PC-3 (cell line): ENCODE measurements at regions not wholly inside any gene's neighbourhood (a gene's known extent, or its start where the extent isn't known, plus 50 kb on each side); places are given as distances from the start of the nearest gene placed in this dataset.
A peak's percentile ranks its signal among the peaks of the same experiment; 100 is the strongest.

Experiments used
- ATAC-seq: fragments of 200-7000 bp; cut with Tn5 transposase; 2 replicates; pipeline ENCODE4 v1.9.1; 2020; ENCODE audit warnings: mild to moderate bottlenecking, moderate library complexity
- BruUV-seq: library from RNA; stranded (reverse); fragments of 400-500 nt; replicated peaks from 2 replicates; lab custom pipeline; 2021; lab: Mats Ljungman, UMichigan
- CTCF ChIA-PET: fragments of 300-600 bp; sonication (Branson Sonifier 250); formaldehyde crosslinking; loops from one replicate; lab custom pipeline; 2022; ENCODE audit warnings: antibody characterized with exemption; lab: Charles Lee
- POLR2A ChIA-PET: fragments of 300-600 bp; sonication (Branson Sonifier 250); formaldehyde crosslinking; loops from one replicate; lab custom pipeline; 2022; ENCODE audit warnings: antibody characterized with exemption; ENCODE audit not compliant: unreplicated experiment; lab: Charles Lee
- DNase-seq: peaks from one replicate; pipeline ENCODE4 v3.0.0-alpha.2; 2015
- H2AFZ ChIP-seq: fragments of 300-600 bp; sonication (generic); 2 replicates; pipeline ENCODE4 v1.6.0; 2016; ENCODE audit warnings: antibody characterized with exemption, low read length
- H3F3A ChIP-seq: fragments of 300-600 bp; sonication (generic); one replicate; pipeline ENCODE4 v1.6.0; 2017; ENCODE audit warnings: antibody characterized with exemption, low read length, control low read depth, mild to moderate bottlenecking; ENCODE audit not compliant: unreplicated experiment
- H3K27ac ChIP-seq: fragments of 300-600 bp; sonication (generic); 2 replicates; pipeline ENCODE4 v1.5.1; 2016; ENCODE audit warnings: mild to moderate bottlenecking, low read length
- H3K27me3 ChIP-seq: fragments of 300-600 bp; sonication (generic); 2 replicates; pipeline ENCODE4 v1.6.1; 2016; ENCODE audit warnings: low read length, mixed read lengths
- H3K36me3 ChIP-seq: fragments of 300-600 bp; sonication (generic); 2 replicates; pipeline ENCODE4 v1.6.1; 2016; ENCODE audit warnings: low read depth, mixed run types, low read length, mixed read lengths
- H3K4me1 ChIP-seq: fragments of 300-600 bp; sonication (generic); 2 replicates; pipeline ENCODE4 v1.5.1; 2016; ENCODE audit warnings: low read length; ENCODE audit not compliant: insufficient read depth
- H3K4me2 ChIP-seq: fragments of 300-600 bp; sonication (generic); 2 replicates; pipeline ENCODE4 v1.6.0; 2016; ENCODE audit warnings: low read length
- H3K4me3 ChIP-seq: fragments of 300-600 bp; sonication (generic); 2 replicates; pipeline ENCODE4 v1.5.1; 2016; ENCODE audit warnings: mild to moderate bottlenecking, low read length, mixed read lengths
- H3K79me2 ChIP-seq: fragments of 300-600 bp; sonication (generic); 2 replicates; pipeline ENCODE4 v1.6.1; 2017; ENCODE audit warnings: low read length, mixed read lengths
- H3K9ac ChIP-seq: fragments of 300-600 bp; sonication (generic); 2 replicates; pipeline ENCODE4 v1.6.0; 2016; ENCODE audit warnings: mild to moderate bottlenecking, low read length
- H3K9me2 ChIP-seq: fragments of 300-600 bp; sonication (generic); replicated peaks from 2 replicates; pipeline ENCODE4 v1.6.1; 2016; ENCODE audit warnings: mixed run types, low read length, mixed read lengths
- H3K9me3 ChIP-seq: fragments of 300-600 bp; sonication (generic); 2 replicates; pipeline ENCODE4 v1.6.1; 2016; ENCODE audit warnings: low read length, mixed read lengths
- H4K20me1 ChIP-seq: fragments of 300-600 bp; sonication (generic); 2 replicates; pipeline ENCODE4 v1.6.1; 2016; ENCODE audit warnings: low read length, mixed read lengths
- CTCF ChIP-seq: fragments of 300-600 bp; sonication (generic); conservative IDR thresholded peaks from 2 replicates; pipeline ENCODE4 v1.5.1; 2017; ENCODE audit warnings: antibody characterized with exemption, low read depth, mild to moderate bottlenecking, low read length
- EZH2 ChIP-seq: fragments of 300-600 bp; sonication (generic); IDR thresholded peaks from one replicate; pipeline ENCODE4 v1.6.1; 2017; ENCODE audit warnings: antibody characterized with exemption, mild to moderate bottlenecking, low read length; ENCODE audit not compliant: unreplicated experiment
- EZH2phosphoT487 ChIP-seq: fragments of 300-600 bp; sonication (generic); IDR thresholded peaks from 2 replicates; pipeline ENCODE4 v1.6.1; 2018; ENCODE audit warnings: mild to moderate bottlenecking, antibody characterized with exemption, low read length, borderline replicate concordance
- intact Hi-C: fragments of 100-400 bp; cut with micrococcal nuclease; formaldehyde crosslinking; loops from 2 replicates; pipeline ENCODE4 v1.9.0; 2023

GRCh38 chr5:167261309-167262100 lies 1029.9 kb upstream of the WWC1 start:
- no TSS peak for BruUV-seq

GRCh38 chr5:167263185-167263584 lies 1028.3 kb upstream of the WWC1 start:
- no peaks in the 10 kb centered on the region for H3K9me2 ChIP-seq
- DNase-seq (no peak), ATAC-seq (no peak)
- H3K79me2 ChIP-seq, result no peaks in the 10 kb centered on the region
- BruUV-seq, result no TSS peak
- TF ChIP-seq EZH2phosphoT487 (no peak), CTCF (no peak), EZH2 (no peak)
- no peaks in the 10 kb centered on the region for H3F3A ChIP-seq
- H3K9me3 ChIP-seq, result no peaks in the 10 kb centered on the region
- ChIA-PET POLR2A (no interaction called here), CTCF (no interaction called here)
- no peak overlapping the region for H2AFZ ChIP-seq
- H3K27me3 ChIP-seq, result no peaks in the 10 kb centered on the region
- no peaks in the 10 kb centered on the region for H4K20me1 ChIP-seq
- H3K27ac ChIP-seq, result no peak overlapping the region
- H3K4me2 ChIP-seq, result no peak overlapping the region
- no peak overlapping the region for H3K9ac ChIP-seq
- H3K4me1 ChIP-seq, result no peaks in the 10 kb centered on the region
- H3K4me3 ChIP-seq, result no peak overlapping the region
- no peaks in the 10 kb centered on the region for H3K36me3 ChIP-seq
- intact Hi-C loops, result no loop called here

More at GRCh38 chr5:167261309-167262100, 1029.9 kb upstream of the WWC1 start:
- no peaks in the 10 kb centered on the region for H3F3A ChIP-seq
- DNase-seq (no peak), ATAC-seq (no peak)
- ChIA-PET CTCF (no interaction called here), POLR2A (no interaction called here)
- intact Hi-C loops, result no loop called here
- 0 out of 2 replicates have a peak, but pooled peaks cover 5% of the 10 kb centered on the region for H3K9me3 ChIP-seq
- no peak overlapping the region for H3K27ac ChIP-seq
- no peaks in the 10 kb centered on the region for H3K4me1 ChIP-seq
- H2AFZ ChIP-seq, result no peak overlapping the region
- H3K79me2 ChIP-seq, result no peaks in the 10 kb centered on the region
- H3K9me2 ChIP-seq, result no peaks in the 10 kb centered on the region
- H3K4me2 ChIP-seq, result no peak overlapping the region
- H3K27me3 ChIP-seq, result no peaks in the 10 kb centered on the region
- no peak overlapping the region for H3K4me3 ChIP-seq
- H3K9ac ChIP-seq, result no peak overlapping the region
- no peak for TF ChIP-seq EZH2
- TF ChIP-seq CTCF, result peak; percentile 33; the same call in 1 of the 2 replicates
- no peaks in the 10 kb centered on the region for H3K36me3 ChIP-seq
- no peaks in the 10 kb centered on the region for H4K20me1 ChIP-seq

GRCh38 chr5:167264348-167264747 lies 1027.1 kb upstream of the WWC1 start:
- H3K27me3 ChIP-seq, result no peaks in the 10 kb centered on the region
- no peaks in the 10 kb centered on the region for H4K20me1 ChIP-seq
- H3K9me2 ChIP-seq, result no peaks in the 10 kb centered on the region
- no peak overlapping the region for H3K27ac ChIP-seq
- no peak overlapping the region for H3K4me3 ChIP-seq
- no peak overlapping the region for H3K9ac ChIP-seq
- intact Hi-C loops, result no loop called here
- H3K36me3 ChIP-seq, result no peaks in the 10 kb centered on the region
- CTCF ChIA-PET, result no interaction called here
- POLR2A ChIA-PET, result no interaction called here
- ATAC-seq (no peak), DNase-seq (no peak)
- TF ChIP-seq CTCF (no peak), EZH2 (no peak)
- no peaks in the 10 kb centered on the region for H3K9me3 ChIP-seq
- BruUV-seq, result no TSS peak
- H3K79me2 ChIP-seq, result no peaks in the 10 kb centered on the region
- no peaks in the 10 kb centered on the region for H3F3A ChIP-seq
- no peak overlapping the region for H2AFZ ChIP-seq
- no peaks in the 10 kb centered on the region for H3K4me1 ChIP-seq
- H3K4me2 ChIP-seq, result no peak overlapping the region
